BJ (cell line): ENCODE measurements at regions not wholly inside any gene's neighbourhood (a gene's known extent, or its start where the extent isn't known, plus 50 kb on each side); places are given as distances from the start of the nearest gene placed in this dataset.
"Not testable (repeated sequence)": the region's sequence is repeated elsewhere in the genome, so short reads cannot be mapped to it uniquely, and the experiment has no call there.

Experiments used
- CTCF ChIA-PET: fragments of 350-600 bp; formaldehyde crosslinking; extraction: SDS; loops from one replicate; lab custom pipeline; 2021; ENCODE audit warnings: antibody characterized with exemption, inconsistent platforms; lab: Yijun Ruan, JAX
- POLR2A ChIA-PET: fragments of 300-600 bp; sonication (Branson Sonifier 250); formaldehyde crosslinking; extraction: SDS; loops from one replicate; lab custom pipeline; 2021; ENCODE audit warnings: antibody characterized with exemption; lab: Charles Lee
- DNase-seq: peaks from one replicate; pipeline ENCODE4 v3.0.0-alpha.2; 2011; ENCODE audit warnings: low read depth
- H3K27me3 ChIP-seq: 2 replicates; pipeline ENCODE4 v1.6.0; 2011; ENCODE audit warnings: low read length; ENCODE audit not compliant: control insufficient read depth, insufficient read depth
- H3K36me3 ChIP-seq: 2 replicates; pipeline ENCODE4 v1.5.1; 2011; ENCODE audit warnings: low read length; ENCODE audit not compliant: control insufficient read depth, insufficient read depth
- H3K4me3 ChIP-seq: 2 replicates; pipeline ENCODE4 v1.5.1; 2011; ENCODE audit warnings: low read depth, mild to moderate bottlenecking, control low read depth, low read length
- CTCF ChIP-seq: IDR thresholded peaks from 2 replicates; pipeline ENCODE4 v1.5.1; 2011; ENCODE audit warnings: low read depth, mild to moderate bottlenecking, control low read depth, inconsistent platforms, low read length, moderate library complexity; ENCODE audit not compliant: insufficient read depth

GRCh38 chr2:111478335-111478734 is 357.6 kb downstream of the BCL2L11 start:
- CTCF ChIA-PET, H3K27me3 ChIP-seq, H3K4me3 ChIP-seq, DNase-seq, POLR2A ChIA-PET, H3K36me3 ChIP-seq: not testable (repeated sequence)
- TF ChIP-seq CTCF, result peak; percentile 9; the same call in 1 of the 2 replicates

- DNase-seq, POLR2A ChIA-PET, H3K27me3 ChIP-seq, H3K36me3 ChIP-seq, CTCF ChIA-PET, H3K4me3 ChIP-seq: not testable (repeated sequence)
These were observed 358.2 kb downstream of the BCL2L11 start for GRCh38 chr2:111478871-111479318.

DNA sequence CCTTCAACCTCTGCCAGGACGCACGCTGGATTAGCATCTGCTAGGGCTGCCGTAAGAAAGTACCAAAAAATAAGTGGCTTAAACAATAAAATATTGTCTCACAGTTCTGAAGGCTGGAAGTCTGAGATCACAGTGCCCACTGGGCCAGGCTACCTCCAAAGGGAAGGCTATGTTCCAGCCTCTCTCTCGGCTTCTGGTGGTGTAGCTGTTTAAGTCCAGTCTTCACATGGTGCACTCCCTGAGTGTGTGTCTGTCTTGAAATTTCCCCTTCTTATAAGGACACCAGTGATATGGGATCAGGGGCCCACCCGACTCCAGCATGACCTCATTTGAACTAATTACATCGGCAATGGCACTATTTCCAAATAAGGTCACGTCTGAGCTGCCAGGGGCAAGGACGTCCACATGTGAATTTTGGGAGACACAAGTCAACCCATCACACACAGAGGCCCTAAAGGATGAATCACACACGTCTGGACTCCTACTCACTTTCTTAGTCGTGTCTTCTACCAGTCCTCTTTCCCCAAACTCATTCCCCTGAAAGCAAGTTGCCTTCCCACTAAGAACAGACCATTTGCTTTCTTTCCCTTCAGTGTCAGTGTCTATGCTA is 359.4 kb downstream of the BCL2L11 start:
- H3K27me3 ChIP-seq, CTCF ChIA-PET, H3K36me3 ChIP-seq, H3K4me3 ChIP-seq, POLR2A ChIA-PET: not testable (repeated sequence)
- DNase-seq, result peak; percentile 26

GRCh38 chr2:111480633-111481032 is 359.9 kb downstream of the BCL2L11 start:
- CTCF ChIA-PET, DNase-seq, POLR2A ChIA-PET, H3K4me3 ChIP-seq, H3K27me3 ChIP-seq, H3K36me3 ChIP-seq: not testable (repeated sequence)

GRCh38 chr2:111481219-111481618 is 360.5 kb downstream of the BCL2L11 start:
- CTCF ChIA-PET, result interaction anchor here (0.6 kb wide), 1 partner anchor 218 kb away, joined by 3 read pairs; no protein-coding TSS in a partner anchor

GRCh38 chr2:111482987-111483679 is 362.4 kb downstream of the BCL2L11 start:
- POLR2A ChIA-PET, DNase-seq, H3K27me3 ChIP-seq, H3K4me3 ChIP-seq, H3K36me3 ChIP-seq, CTCF ChIA-PET: not testable (repeated sequence)

More at GRCh38 chr2:111481219-111481618, 360.5 kb downstream of the BCL2L11 start:
- H3K4me3 ChIP-seq, DNase-seq, H3K36me3 ChIP-seq, POLR2A ChIA-PET, H3K27me3 ChIP-seq: not testable (repeated sequence)

DNA sequence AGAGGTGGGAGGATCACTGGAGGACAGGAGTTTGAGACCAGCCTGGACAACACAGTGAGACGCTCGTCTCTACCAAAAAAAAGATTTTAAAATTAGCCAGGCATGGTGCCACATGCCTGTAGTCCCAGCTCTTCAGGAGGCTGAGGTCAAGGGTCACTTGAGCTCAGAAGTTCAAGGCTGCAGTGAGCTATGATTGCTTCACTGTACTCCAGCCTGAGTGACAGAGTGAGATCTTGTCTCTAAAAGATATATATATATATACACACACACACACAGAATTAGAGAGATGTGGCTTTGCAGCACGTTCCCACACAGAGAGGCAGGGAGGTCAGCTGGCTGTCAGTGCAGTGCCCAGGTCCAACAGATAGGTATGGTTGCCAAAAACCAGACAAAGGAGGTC is 363.4 kb downstream of the BCL2L11 start:
- H3K27me3 ChIP-seq, H3K36me3 ChIP-seq, DNase-seq, H3K4me3 ChIP-seq, POLR2A ChIA-PET, CTCF ChIA-PET: not testable (repeated sequence)

DNA sequence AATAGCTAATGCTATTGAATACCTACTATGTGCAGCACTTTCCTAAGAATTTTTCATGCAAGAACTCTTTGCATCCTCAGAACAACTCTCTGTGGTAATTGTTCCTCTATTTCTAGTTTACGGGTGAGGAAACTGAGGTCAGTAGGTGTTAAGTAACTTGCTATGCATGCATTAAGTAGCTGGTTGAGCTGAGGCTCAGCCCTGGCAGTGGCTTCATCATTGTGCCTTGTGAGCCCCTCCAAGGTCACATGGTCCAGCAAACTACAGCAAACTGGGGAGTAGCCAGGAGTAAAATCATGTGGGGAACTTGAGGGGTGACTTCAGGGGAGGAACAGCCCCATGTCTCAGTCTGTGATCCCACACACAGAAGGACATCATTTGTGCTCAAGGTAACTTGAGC is 365.2 kb downstream of the BCL2L11 start:
- H3K36me3 ChIP-seq, POLR2A ChIA-PET, H3K27me3 ChIP-seq, DNase-seq, CTCF ChIA-PET, H3K4me3 ChIP-seq: not testable (repeated sequence)

GRCh38 chr2:111488451-111488850 is 367.7 kb downstream of the BCL2L11 start:
- H3K36me3 ChIP-seq, H3K27me3 ChIP-seq, DNase-seq, H3K4me3 ChIP-seq, CTCF ChIA-PET, POLR2A ChIA-PET: not testable (repeated sequence)

DNA sequence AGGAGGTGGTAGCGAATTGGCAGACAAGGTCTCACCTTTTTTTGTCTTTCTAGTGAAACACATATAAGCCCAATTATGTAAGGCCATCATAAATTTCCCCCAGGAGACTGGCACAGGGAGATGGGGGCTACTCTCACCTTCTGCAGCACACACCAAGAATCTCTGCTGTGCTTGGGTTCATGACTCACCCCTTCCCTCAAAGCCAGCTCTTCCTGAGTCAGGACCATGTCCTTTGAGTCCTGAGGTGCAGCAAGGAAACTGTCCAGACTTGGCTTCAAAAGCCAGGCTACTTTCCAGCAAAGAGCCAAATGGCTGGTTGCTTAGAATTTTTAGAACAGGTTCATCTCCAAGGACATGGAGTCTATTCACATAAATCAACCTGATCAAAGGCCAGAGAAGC is 368.7 kb downstream of the BCL2L11 start:
- POLR2A ChIA-PET, H3K36me3 ChIP-seq, DNase-seq, H3K4me3 ChIP-seq, H3K27me3 ChIP-seq, CTCF ChIA-PET: not testable (repeated sequence)

GRCh38 chr2:111491181-111491580 is 370.5 kb downstream of the BCL2L11 start:
- H3K36me3 ChIP-seq, CTCF ChIA-PET, DNase-seq, H3K27me3 ChIP-seq, H3K4me3 ChIP-seq, POLR2A ChIA-PET: not testable (repeated sequence)

DNA sequence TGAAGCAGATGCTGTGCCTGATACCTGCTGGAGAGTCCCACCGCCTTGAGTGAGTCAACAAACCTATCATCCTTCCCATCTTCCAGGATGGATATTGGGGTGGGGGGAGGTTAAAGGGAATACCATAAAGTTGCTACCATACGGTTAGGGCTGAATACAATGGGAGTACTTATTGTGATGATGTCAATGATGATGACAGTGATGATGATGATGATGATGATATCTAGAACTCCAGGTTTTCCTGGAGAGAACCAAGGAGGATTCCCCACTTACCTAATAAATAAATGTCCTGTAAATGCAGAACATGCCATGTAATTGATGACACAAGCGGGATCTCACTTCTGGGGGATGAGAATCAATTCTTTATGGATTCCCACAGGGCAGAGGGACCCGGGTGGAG is 370.9 kb downstream of the BCL2L11 start:
- DNase-seq, H3K4me3 ChIP-seq, CTCF ChIA-PET, POLR2A ChIA-PET, H3K27me3 ChIP-seq, H3K36me3 ChIP-seq: not testable (repeated sequence)
